Endothelial cell of umbilical vein (primary cell): ENCODE measurements at regions not wholly inside any gene's neighbourhood (a gene's known extent, or its start where the extent isn't known, plus 50 kb on each side); places are given as distances from the start of the nearest gene placed in this dataset.

Experiments
- BruUV-seq: library from RNA; stranded (reverse); fragments of 400-500 nt; replicated peaks from 2 replicates; lab custom pipeline; 2021; lab: Mats Ljungman, UMichigan
- CTCF ChIA-PET: fragments of 300-600, 350-600 bp; sonication (Branson Sonifier 250); formaldehyde crosslinking; loops from one replicate; lab custom pipeline; 2021; ENCODE audit warnings: antibody characterized with exemption, inconsistent platforms; lab: Charles Lee
- POLR2A ChIA-PET: fragments of 300-600, 350-600 bp; sonication (Branson Sonifier 250); formaldehyde crosslinking; loops from one replicate; lab custom pipeline; 2021; ENCODE audit warnings: antibody characterized with exemption, inconsistent platforms; lab: Charles Lee
- DNase-seq: peaks from one replicate; pipeline ENCODE4 v3.0.0-alpha.2; 2011; ENCODE audit warnings: low read depth, low spot score
- FAIRE-seq: peaks from 2 replicates; lab custom pipeline; 2011; peaks lifted over from hg19 to GRCh38; lab: Jason Lieb, UNC
- H2AFZ ChIP-seq: 2 replicates; pipeline ENCODE4 v1.6.0; 2012; ENCODE audit warnings: low read depth, low read length, control low read depth, inconsistent platforms
- H3K27ac ChIP-seq: 2 replicates; pipeline ENCODE4 v1.5.1; 2011; ENCODE audit warnings: low read depth, mild to moderate bottlenecking, control low read depth, low read length, moderate library complexity; ENCODE audit not compliant: insufficient read depth
- H3K27me3 ChIP-seq, 2 experiments: 2 replicates each; pipeline versions ENCODE4 v1.6.0 to v1.6.1; 2011; ENCODE audit warnings: low read length in 2 of 2, mixed read lengths in 1 of 2; ENCODE audit not compliant: control insufficient read depth in 2 of 2, insufficient read depth in 2 of 2
- H3K36me3 ChIP-seq, 2 experiments: 2 replicates in 1 of 2; 3 replicates in 1 of 2; pipeline ENCODE4 v1.5.1; 2011; ENCODE audit warnings: low read length in 2 of 2, mild to moderate bottlenecking in 1 of 2, moderate library complexity in 1 of 2; ENCODE audit not compliant: control insufficient read depth in 2 of 2, insufficient read depth in 2 of 2; ENCODE audit errors: extremely low read depth in 1 of 2
- H3K4me1 ChIP-seq: 3 replicates; pipeline ENCODE4 v1.5.1; 2011; ENCODE audit warnings: mild to moderate bottlenecking, low read length; ENCODE audit not compliant: control insufficient read depth, insufficient read depth; ENCODE audit errors: extremely low read depth
- H3K4me2 ChIP-seq: 2 replicates; pipeline ENCODE4 v1.6.1; 2011; ENCODE audit warnings: low read length, control low read depth, mixed read lengths; ENCODE audit not compliant: insufficient read depth
- H3K4me3 ChIP-seq, 3 experiments: fragments of 200-600 bp in 1 of 3; sonication (generic), shearing (Covaris generic) in 1 of 3; replicated peaks in 1 of 3; 2 replicates each; pipeline ENCODE4 v1.5.1; 2011 to 2016; ENCODE audit warnings: control low read depth in 3 of 3, low read length in 3 of 3, mild to moderate bottlenecking in 2 of 3, inconsistent platforms in 1 of 3, low read depth in 1 of 3, moderate library complexity in 1 of 3; ENCODE audit not compliant: insufficient read depth in 1 of 3
- H3K79me2 ChIP-seq: 2 replicates; pipeline ENCODE4 v1.6.0; 2012; ENCODE audit warnings: low read length, inconsistent platforms; ENCODE audit not compliant: control insufficient read depth, insufficient read depth
- H3K9ac ChIP-seq: replicated peaks from 2 replicates; pipeline ENCODE3; 2011; ENCODE audit warnings: low read length, control low read depth; ENCODE audit not compliant: insufficient read depth; ENCODE audit errors: extremely low read depth
- H3K9me1 ChIP-seq: replicated peaks from 3 replicates; pipeline ENCODE4 v1.6.0; 2011; ENCODE audit warnings: mild to moderate bottlenecking, low read length; ENCODE audit not compliant: control insufficient read depth, insufficient read depth; ENCODE audit errors: extremely low read depth
- H3K9me3 ChIP-seq: replicated peaks from 2 replicates; pipeline ENCODE4 v1.5.1; 2012; ENCODE audit warnings: low read length, inconsistent platforms; ENCODE audit not compliant: control insufficient read depth, insufficient read depth
- H4K20me1 ChIP-seq: replicated peaks from 2 replicates; pipeline ENCODE3; 2011; ENCODE audit warnings: mild to moderate bottlenecking, low read length; ENCODE audit not compliant: control insufficient read depth, insufficient read depth; ENCODE audit errors: extremely low read depth
- CTCF ChIP-seq, 2 donors: IDR thresholded peaks; 1 replicate in 1 of 2; 2 replicates in 1 of 2; pipeline ENCODE4 v1.5.1; 2011; ENCODE audit warnings: low read length in 2 of 2, mild to moderate bottlenecking in 2 of 2, moderate library complexity in 2 of 2, control low read depth in 1 of 2, inconsistent platforms in 1 of 2, low read depth in 1 of 2; ENCODE audit not compliant: insufficient read depth in 1 of 2; ENCODE audit errors: extremely low read depth in 1 of 2
- EZH2 ChIP-seq: IDR thresholded peaks from 2 replicates; pipeline ENCODE4 v1.6.1; 2012; ENCODE audit warnings: borderline replicate concordance, low read depth, mild to moderate bottlenecking, moderate library complexity, low read length, inconsistent platforms; ENCODE audit not compliant: severe bottlenecking
- FOS ChIP-seq: IDR thresholded peaks from 2 replicates; pipeline ENCODE4 v1.6.1; 2011; ENCODE audit warnings: mild to moderate bottlenecking, low read length, moderate library complexity, borderline replicate concordance; ENCODE audit not compliant: insufficient read depth
- GATA2 ChIP-seq: IDR thresholded peaks from 2 replicates; pipeline ENCODE4 v1.7.0; 2011; ENCODE audit warnings: low read depth, mild to moderate bottlenecking, moderate library complexity, mixed read lengths, low read length; ENCODE audit not compliant: insufficient read length, insufficient read depth
- JUN ChIP-seq: IDR thresholded peaks from 2 replicates; pipeline ENCODE4 v1.6.1; 2011; ENCODE audit warnings: borderline replicate concordance, low read depth; ENCODE audit not compliant: insufficient read length, insufficient read depth
- MAX ChIP-seq: IDR thresholded peaks from 2 replicates; pipeline ENCODE4 v1.6.1; 2011; ENCODE audit not compliant: insufficient read depth, insufficient read length
- MYC ChIP-seq: IDR thresholded peaks from one replicate; pipeline ENCODE4 v1.6.1; 2011; ENCODE audit warnings: mild to moderate bottlenecking, low read depth, low read length
- POLR2A ChIP-seq: IDR thresholded peaks from 2 replicates; pipeline ENCODE4 v1.6.1; 2012; ENCODE audit warnings: low read depth, mild to moderate bottlenecking, control low read depth, low read length
- POLR2AphosphoS5 ChIP-seq: IDR thresholded peaks from 2 replicates; pipeline ENCODE4 v1.6.1; 2012; ENCODE audit warnings: low read depth, mild to moderate bottlenecking, control low read depth, low read length, moderate library complexity; ENCODE audit not compliant: insufficient read depth
- dilution Hi-C: fragments of 300-500 bp; cut with MboI; formaldehyde crosslinking; loops from one replicate; pipeline ENCODE4 v1.15.0; 2019; ENCODE audit warnings: low sequenced_read_pairs; ENCODE audit not compliant: extremely low pct_ligation_motif_present
- intact Hi-C: fragments of 100-400 bp; cut with micrococcal nuclease; formaldehyde crosslinking; loops from one replicate; pipeline ENCODE4 v1.10.0; 2022

- TF ChIP-seq POLR2A (no peak), MYC (no peak), FOS (no peak), JUN (no peak), CTCF (IDR thresholded peaks at IDR 0.05; ENCODE audit: extremely low read depth in 1 of 2, insufficient read depth in 1 of 2, low read depth in 1 of 2, low read length in 2 of 2) (no peak), MAX (no peak), POLR2AphosphoS5 (no peak), GATA2 (no peak), EZH2 (no peak)
- Histone ChIP-seq H3K27me3 (no peaks in the 10 kb centered on the region), H3K9ac (no peak overlapping the region), H3K27ac (no peak overlapping the region), H3K79me2 (no peaks in the 10 kb centered on the region), H3K9me3 (no peaks in the 10 kb centered on the region), H3K4me3 (no peak overlapping the region), H3K4me2 (no peak overlapping the region), H3K4me1 (no peaks in the 10 kb centered on the region), H4K20me1 (no peaks in the 10 kb centered on the region), H2AFZ (no peak overlapping the region), H3K9me1 (no peaks in the 10 kb centered on the region), H3K36me3 (no peaks in the 10 kb centered on the region)
- intact Hi-C loops: no loop called here
- CTCF ChIA-PET: interaction anchor here (1.7 to 3.2 kb wide), 2 partner anchors 91 to 117 kb away, joined by 5 to 11 read pairs; no protein-coding TSS in a partner anchor
- no TSS peak for BruUV-seq
- DNase-seq: no peak
- POLR2A ChIA-PET: no interaction called here
- FAIRE-seq: no peak
- dilution Hi-C loops: no loop called here
Observed at GRCh38 chr15:88995449-88995848, 82.3 kb upstream of the MFGE8 start.
